K562 (cell line): ENCODE measurements at regions not wholly inside any gene's neighbourhood (a gene's known extent, or its start where the extent isn't known, plus 50 kb on each side); places are given as distances from the start of the nearest gene placed in this dataset.

ENCODE experiments used
- ATAC-seq: fragments of 200-7000 bp; cut with Tn5 transposase; 3 replicates; pipeline ENCODE4 v1.9.1; 2020; ENCODE audit warnings: moderate library complexity
- BruUV-seq: library from RNA; stranded (reverse); fragments of 400-500 nt; replicated peaks from 2 replicates; lab custom pipeline; 2021; lab: Mats Ljungman, UMichigan
- CTCF ChIA-PET: fragments of 300-600 bp; formaldehyde crosslinking; extraction: SDS; loops from one replicate; lab custom pipeline; 2021; ENCODE audit warnings: low intra/inter-chr PET ratio; lab: Yijun Ruan, JAX
- POLR2A ChIA-PET: fragments of 300-600, 350-650 bp; sonication (Branson Sonifier 250); formaldehyde crosslinking; extraction: SDS; loops from one replicate; lab custom pipeline; 2021; ENCODE audit warnings: antibody characterized with exemption, inconsistent platforms; lab: Yijun Ruan, JAX
- DNase-seq, 4 experiments: peaks; one replicate each; pipeline versions ENCODE4 v3.0.0 to v3.0.0-alpha.2; 2011 to 2018; ENCODE audit warnings: low spot score in 3 of 4, mixed read lengths in 3 of 4; ENCODE audit errors: extremely low read depth in 1 of 4
- FAIRE-seq: peaks from 2 replicates; lab custom pipeline; 2011; peaks lifted over from hg19 to GRCh38; lab: Jason Lieb, UNC
- H2AFZ ChIP-seq: 2 replicates; pipeline ENCODE4 v1.6.0; 2011; ENCODE audit warnings: low read depth, low read length, control low read depth, inconsistent platforms
- H3K27ac ChIP-seq: fragments of 200-600 bp; 3 replicates; pipeline ENCODE4 v1.8.0; 2011; ENCODE audit warnings: low read depth, mild to moderate bottlenecking, control low read depth, inconsistent platforms, low read length, moderate library complexity, mixed read lengths; ENCODE audit errors: extremely low read depth
- H3K27me3 ChIP-seq, 2 experiments: fragments of 300-600 bp in 1 of 2; 2 replicates in 1 of 2; 3 replicates in 1 of 2; pipeline versions ENCODE4 v1.6.0 to v1.8.0; 2011; ENCODE audit warnings: inconsistent platforms in 2 of 2, low read length in 2 of 2, mild to moderate bottlenecking in 1 of 2, mixed read lengths in 1 of 2, moderate library complexity in 1 of 2; ENCODE audit not compliant: control insufficient read depth in 2 of 2, insufficient read depth in 2 of 2
- H3K36me3 ChIP-seq: fragments of 300-600 bp; 3 replicates; pipeline ENCODE4 v1.8.0; 2011; ENCODE audit warnings: mild to moderate bottlenecking, low read length, inconsistent platforms; ENCODE audit not compliant: control insufficient read depth, insufficient read depth
- H3K4me1 ChIP-seq, 2 experiments: fragments of 200-600 bp in 1 of 2; replicated peaks in 1 of 2; 2 replicates in 1 of 2; 3 replicates in 1 of 2; pipeline versions ENCODE4 v1.5.1 to v1.8.0; 2011; ENCODE audit warnings: inconsistent platforms in 2 of 2, low read length in 2 of 2, mild to moderate bottlenecking in 1 of 2, mixed read lengths in 1 of 2, moderate library complexity in 1 of 2; ENCODE audit not compliant: control insufficient read depth in 2 of 2, insufficient read depth in 2 of 2
- H3K4me2 ChIP-seq: 2 replicates; pipeline ENCODE4 v1.6.1; 2011; ENCODE audit warnings: low read length, control low read depth, inconsistent platforms, mixed read lengths; ENCODE audit not compliant: insufficient read depth
- H3K4me3 ChIP-seq: fragments of 200-600 bp; sonication (generic), shearing (Covaris generic); 2 replicates; pipeline ENCODE4 v1.5.1; 2016; ENCODE audit warnings: control low read depth, inconsistent platforms
- H3K79me2 ChIP-seq: fragments of 200-600 bp; 3 replicates; pipeline ENCODE4 v1.8.0; 2011; ENCODE audit warnings: low read length, inconsistent platforms; ENCODE audit not compliant: control insufficient read depth, insufficient read depth
- H3K9ac ChIP-seq, 2 experiments: 2 replicates each; pipeline versions ENCODE4 v1.6.0 to v1.6.1; 2011; ENCODE audit warnings: low read depth in 2 of 2, low read length in 2 of 2, control low read depth in 1 of 2, inconsistent platforms in 1 of 2, mild to moderate bottlenecking in 1 of 2, mixed read lengths in 1 of 2; ENCODE audit not compliant: insufficient read depth in 1 of 2
- H3K9me1 ChIP-seq: one replicate; pipeline ENCODE4 v1.6.0; 2011; ENCODE audit warnings: inconsistent platforms, mild to moderate bottlenecking, low read length, moderate library complexity; ENCODE audit not compliant: control insufficient read depth, insufficient read depth
- H3K9me3 ChIP-seq: replicated peaks from 2 replicates; pipeline ENCODE4 v1.5.1; 2011; ENCODE audit warnings: low read depth, low read length, inconsistent platforms; ENCODE audit not compliant: control insufficient read depth, insufficient read depth
- H4K20me1 ChIP-seq: replicated peaks from 2 replicates; pipeline ENCODE4 v1.6.1; 2011; ENCODE audit warnings: low read length, inconsistent platforms, mixed read lengths; ENCODE audit not compliant: control insufficient read depth, insufficient read depth
- ELF1 ChIP-seq: fragments of 200-800 bp; sonication (Bioruptor generic); IDR thresholded peaks from 2 replicates; pipeline ENCODE4 v1.6.1; 2016; ENCODE audit warnings: missing genetic modification characterization, missing compliant biosample characterization
- FOXM1 ChIP-seq, 2 experiments: fragments of 450-650 bp in 1 of 2; sonication (generic) in 1 of 2; formaldehyde crosslinking in 1 of 2; IDR thresholded peaks; 2 replicates each; pipeline versions ENCODE4 v1.6.1 to v1.9.0; 2017 to 2022; ENCODE audit warnings: low read depth in 2 of 2, mild to moderate bottlenecking in 2 of 2, missing genetic modification reagents in 1 of 2, moderate library complexity in 1 of 2
- GATAD2B ChIP-seq: fragments of 450-650 bp; IDR thresholded peaks from 2 replicates; pipeline ENCODE4 v1.6.1; 2017; ENCODE audit warnings: mild to moderate bottlenecking, borderline replicate concordance
- GTF2B ChIP-seq: IDR thresholded peaks from 2 replicates; pipeline ENCODE4 v1.6.1; 2011; ENCODE audit not compliant: insufficient read length; ENCODE audit errors: extremely low read depth
- TSC22D4 ChIP-seq: fragments of 450-650 bp; IDR thresholded peaks from 2 replicates; pipeline ENCODE4 v1.6.1; 2016; ENCODE audit warnings: missing genetic modification characterization, missing biosample characterization, control low read depth
- WGBS: fragments of 100-300 bp; shearing (Covaris generic); methylation state at CpG from one replicate; pipeline ENCODE4 v1.1.6; 2016; ENCODE audit warnings: low coverage, mixed read lengths; ENCODE audit not compliant: insufficient coverage; ENCODE audit errors: missing lambda C conversion rate; 5-methylcytosine and 5-hydroxymethylcytosine counted together
- in situ Hi-C: fragments of 300-500 bp; cut with MboI; formaldehyde crosslinking; loops from 4 replicates; pipeline ENCODE4 v1.15.0; 2018; ENCODE audit warnings: inconsistent platforms, mixed read lengths
- intact Hi-C: fragments of 100-400 bp; cut with micrococcal nuclease; formaldehyde crosslinking; loops from 2 replicates; pipeline ENCODE4 v1.14.2; 2022

GRCh38 chr6:14819001-14819400, 426.9 kb upstream of the JARID2 start:
- no peak overlapping the region for H3K4me3 ChIP-seq
- no peaks in the 10 kb centered on the region for H3K27me3 ChIP-seq
- no peak overlapping the region for H3K9ac ChIP-seq
- no peak for FAIRE-seq
- BruUV-seq = no TSS peak
- in situ Hi-C loops = no loop called here
- TF ChIP-seq ELF1 (tag) (no peak), GTF2B (no peak), TSC22D4 (tag) (no peak), GATAD2B (no peak), FOXM1 (IDR thresholded peaks at IDR 0.05; ENCODE audit: low read depth) (no peak), FOXM1 (CRISPR knock-in tag; IDR thresholded peaks at IDR 0.05; ENCODE audit: low read depth) (no peak)
- H3K9me1 ChIP-seq = no peaks in the 10 kb centered on the region
- no peaks in the 10 kb centered on the region for H3K79me2 ChIP-seq
- H3K4me2 ChIP-seq = no peak overlapping the region
- H3K9me3 ChIP-seq = no peaks in the 10 kb centered on the region
- H3K27ac ChIP-seq = no peak overlapping the region
- no peak overlapping the region for H2AFZ ChIP-seq
- WGBS = 32% methylated on average over 4 of the region's 4 CpGs
- POLR2A ChIA-PET = interaction anchor here (1.6 kb wide), 1 partner anchor 21 kb away, joined by 4 read pairs; no protein-coding TSS in a partner anchor
- CTCF ChIA-PET = no interaction called here
- ATAC-seq = no peak
- H3K36me3 ChIP-seq = no peaks in the 10 kb centered on the region
- intact Hi-C loops = no loop called here
- H4K20me1 ChIP-seq = no peaks in the 10 kb centered on the region
- no peak for DNase-seq
- H3K4me1 ChIP-seq = no peaks in the 10 kb centered on the region; a peak in 2 of 5 replicates
